Upper lobe of right lung (tissue), 1 donor: ENCODE measurements at regions not wholly inside any gene's neighbourhood (a gene's known extent, or its start where the extent isn't known, plus 50 kb on each side); places are given as distances from the start of the nearest gene placed in this dataset.
"Not testable (repeated sequence)": the region's sequence is repeated elsewhere in the genome, so short reads cannot be mapped to it uniquely, and the experiment has no call there.

ENCODE experiments used
- ATAC-seq: fragments of 200-7000 bp; cut with Tn5 transposase; one replicate; pipeline ENCODE4 v1.9.1; 2020; ENCODE audit warnings: mild to moderate bottlenecking, moderate library complexity
- DNase-seq: peaks from one replicate; pipeline ENCODE4 v3.0.0-alpha.2; 2020
- H3K27ac ChIP-seq: fragments of 200-600 bp; one replicate; pipeline ENCODE4 v1.8.0; 2022
- H3K27me3 ChIP-seq: fragments of 200-600 bp; one replicate; pipeline ENCODE4 v1.8.0; 2022; ENCODE audit warnings: mild to moderate bottlenecking
- H3K36me3 ChIP-seq: fragments of 200-600 bp; one replicate; pipeline ENCODE4 v1.8.0; 2022
- H3K4me1 ChIP-seq: fragments of 200-600 bp; one replicate; pipeline ENCODE4 v1.8.0; 2022
- H3K4me3 ChIP-seq: fragments of 200-600 bp; one replicate; pipeline ENCODE4 v1.8.0; 2022; ENCODE audit warnings: mild to moderate bottlenecking
- H3K9me3 ChIP-seq: fragments of 200-600 bp; one replicate; pipeline ENCODE4 v1.8.0; 2022
- CTCF ChIP-seq: fragments of 200-600 bp; IDR thresholded peaks from one replicate; pipeline ENCODE4 v1.8.0; 2022; ENCODE audit warnings: antibody characterized with exemption
- intact Hi-C: fragments of 100-400 bp; cut with DNase I; formaldehyde crosslinking; loops from one replicate; pipeline ENCODE4 v1.11.0; 2022
- donor health status: DM: no; HTN: yes; CAD: no; lungs with severe emphysema.

- Histone ChIP-seq H3K9me3 (no peaks in the 10 kb centered on the region), H3K4me3 (no peak overlapping the region), H3K36me3 (no peaks in the 10 kb centered on the region), H3K4me1 (no peaks in the 10 kb centered on the region), H3K27me3 (no peaks in the 10 kb centered on the region), H3K27ac (no peak overlapping the region)
- intact Hi-C loops, result no loop called here
- no peak for ATAC-seq
- no peak for TF ChIP-seq CTCF
- DNase-seq, result no peak
Observed at GRCh38 chr3:22431334-22431733, 680.3 kb upstream of the ZNF385D start.

GRCh38 chr3:22439626-22440025 lies 688.6 kb upstream of the ZNF385D start:
- intact Hi-C loops, result no loop called here

GRCh38 chr3:22441711-22442110 lies 690.7 kb upstream of the ZNF385D start:
- no peak for ATAC-seq
- no peak overlapping the region for H3K4me3 ChIP-seq
- no peak for TF ChIP-seq CTCF

More at GRCh38 chr3:22439626-22440025, 688.6 kb upstream of the ZNF385D start:
- DNase-seq, result no peak
- Histone ChIP-seq H3K4me3 (no peak overlapping the region), H3K27ac (no peak overlapping the region), H3K9me3 (no peaks in the 10 kb centered on the region), H3K4me1 (no peaks in the 10 kb centered on the region), H3K27me3 (no peaks in the 10 kb centered on the region), H3K36me3 (no peaks in the 10 kb centered on the region)
- no peak for ATAC-seq
- no peak for TF ChIP-seq CTCF

GRCh38 chr3:22443571-22444233 lies 692.7 kb upstream of the ZNF385D start:
- ATAC-seq (no peak), DNase-seq (no peak)
- no peaks in the 10 kb centered on the region for H3K36me3 ChIP-seq
- intact Hi-C loops, result no loop called here
- no peak for TF ChIP-seq CTCF
- no peaks in the 10 kb centered on the region for H3K27me3 ChIP-seq
- no peaks in the 10 kb centered on the region for H3K4me1 ChIP-seq
- H3K9me3 ChIP-seq, result no peaks in the 10 kb centered on the region
- H3K4me3 ChIP-seq, result no peak overlapping the region
- no peak overlapping the region for H3K27ac ChIP-seq

More at GRCh38 chr3:22441711-22442110, 690.7 kb upstream of the ZNF385D start:
- no peak for DNase-seq
- Histone ChIP-seq H3K4me1 (no peaks in the 10 kb centered on the region), H3K27me3 (no peaks in the 10 kb centered on the region), H3K27ac (no peak overlapping the region), H3K9me3 (no peaks in the 10 kb centered on the region), H3K36me3 (no peaks in the 10 kb centered on the region)
- intact Hi-C loops, result no loop called here

GRCh38 chr3:22445336-22445735 lies 694.3 kb upstream of the ZNF385D start:
- not testable (repeated sequence) for H3K9me3 ChIP-seq

GRCh38 chr3:22450786-22451400 lies 699.9 kb upstream of the ZNF385D start:
- Histone ChIP-seq H3K27me3 (no peaks in the 10 kb centered on the region), H3K4me1 (no peaks in the 10 kb centered on the region), H3K27ac (no peak overlapping the region), H3K4me3 (no peak overlapping the region), H3K36me3 (no peaks in the 10 kb centered on the region), H3K9me3 (no peaks in the 10 kb centered on the region)
- no peak for TF ChIP-seq CTCF
- intact Hi-C loops, result no loop called here
- no peak for ATAC-seq
- DNase-seq, result no peak

More at GRCh38 chr3:22445336-22445735, 694.3 kb upstream of the ZNF385D start:
- H3K4me3 ChIP-seq, H3K36me3 ChIP-seq, H3K27ac ChIP-seq, ATAC-seq, H3K4me1 ChIP-seq, intact Hi-C loops, H3K27me3 ChIP-seq, DNase-seq: not testable (repeated sequence)
